IMR-90 (cell line): ENCODE measurements at regions not wholly inside any gene's neighbourhood (a gene's known extent, or its start where the extent isn't known, plus 50 kb on each side); places are given as distances from the start of the nearest gene placed in this dataset.

Experiments
- ATAC-seq: fragments of 200-7000 bp; cut with Tn5 transposase; 2 replicates; pipeline ENCODE4 v1.9.1; 2020; ENCODE audit warnings: low read depth, mild to moderate bottlenecking, moderate library complexity
- BruUV-seq: library from RNA; stranded (reverse); fragments of 400-500 nt; replicated peaks from 2 replicates; lab custom pipeline; 2021; lab: Mats Ljungman, UMichigan
- CTCF ChIA-PET: fragments of 300-600 bp; formaldehyde crosslinking; extraction: SDS; loops from one replicate; lab custom pipeline; 2021; ENCODE audit warnings: antibody characterized with exemption; lab: Yijun Ruan, JAX
- POLR2A ChIA-PET: fragments of 300-600 bp; sonication (Branson Sonifier 250); formaldehyde crosslinking; loops from one replicate; lab custom pipeline; 2022; ENCODE audit warnings: antibody characterized with exemption; ENCODE audit not compliant: unreplicated experiment; lab: Charles Lee
- DNase-seq: peaks from one replicate; pipeline ENCODE4 v3.0.0; 2013
- H2AFZ ChIP-seq: replicated peaks from 2 replicates; pipeline ENCODE3; 2013; ENCODE audit warnings: low read length, mild to moderate bottlenecking; ENCODE audit not compliant: poor library complexity
- H2AK5ac ChIP-seq: 2 replicates; pipeline ENCODE4 v1.6.1; 2013; ENCODE audit warnings: low read depth, low read length, inconsistent platforms
- H2AK9ac ChIP-seq: replicated peaks from 2 replicates; pipeline ENCODE3; 2013; ENCODE audit warnings: mild to moderate bottlenecking, low read depth, low read length, moderate library complexity; ENCODE audit not compliant: poor library complexity
- H2BK120ac ChIP-seq: 2 replicates; pipeline ENCODE4 v1.6.1; 2013; ENCODE audit warnings: low read depth, low read length, inconsistent platforms
- H2BK15ac ChIP-seq: 3 replicates; pipeline ENCODE4 v1.6.1; 2013; ENCODE audit warnings: low read depth, low read length, inconsistent platforms
- H2BK20ac ChIP-seq: 2 replicates; pipeline ENCODE4 v1.6.1; 2013; ENCODE audit warnings: low read depth, mild to moderate bottlenecking, inconsistent platforms, low read length, moderate library complexity
- H2BK5ac ChIP-seq: 2 replicates; pipeline ENCODE4 v1.6.1; 2013; ENCODE audit warnings: mild to moderate bottlenecking, low read depth, low read length, inconsistent platforms; ENCODE audit not compliant: poor library complexity, severe bottlenecking
- H3K14ac ChIP-seq: replicated peaks from 2 replicates; pipeline ENCODE4 v1.6.1; 2013; ENCODE audit warnings: low read depth, low read length, inconsistent platforms
- H3K18ac ChIP-seq: 2 replicates; pipeline ENCODE4 v1.6.1; 2013; ENCODE audit warnings: low read depth, low read length, control low read depth
- H3K23ac ChIP-seq: 2 replicates; pipeline ENCODE4 v1.6.1; 2013; ENCODE audit warnings: low read depth, low read length, inconsistent platforms
- H3K27ac ChIP-seq: 2 replicates; pipeline ENCODE4 v1.5.1; 2013; ENCODE audit warnings: mild to moderate bottlenecking, control low read depth, low read length; ENCODE audit not compliant: insufficient read depth
- H3K27me3 ChIP-seq: 2 replicates; pipeline ENCODE4 v1.6.1; 2013; ENCODE audit warnings: low read length; ENCODE audit not compliant: control insufficient read depth, insufficient read depth
- H3K36me3 ChIP-seq: 2 replicates; pipeline ENCODE4 v1.6.1; 2013; ENCODE audit warnings: low read length, mixed read lengths; ENCODE audit not compliant: control insufficient read depth, insufficient read depth
- H3K4ac ChIP-seq: 2 replicates; pipeline ENCODE4 v1.6.1; 2013; ENCODE audit warnings: low read depth, low read length, inconsistent platforms
- H3K4me1 ChIP-seq: 2 replicates; pipeline ENCODE4 v1.6.1; 2013; ENCODE audit warnings: low read length, mixed read lengths; ENCODE audit not compliant: control insufficient read depth, insufficient read depth
- H3K4me2 ChIP-seq: 2 replicates; pipeline ENCODE4 v1.6.1; 2013; ENCODE audit warnings: low read depth, mild to moderate bottlenecking, control low read depth, low read length, moderate library complexity
- H3K4me3 ChIP-seq: 2 replicates; pipeline ENCODE4 v1.5.1; 2013; ENCODE audit warnings: low read depth, mild to moderate bottlenecking, control low read depth, low read length, moderate library complexity; ENCODE audit not compliant: insufficient read depth
- H3K56ac ChIP-seq: 2 replicates; pipeline ENCODE4 v1.6.1; 2013; ENCODE audit warnings: low read length, inconsistent platforms; ENCODE audit not compliant: insufficient read depth; ENCODE audit errors: extremely low read depth
- H3K79me1 ChIP-seq, 2 experiments: 2 replicates each; pipeline ENCODE4 v1.6.1; 2013; ENCODE audit warnings: low read length in 2 of 2, inconsistent platforms in 1 of 2, low read depth in 1 of 2
- H3K9ac ChIP-seq: 2 replicates; pipeline ENCODE4 v1.6.1; 2013; ENCODE audit warnings: low read depth, low read length, control low read depth
- H3K9me1 ChIP-seq: 2 replicates; pipeline ENCODE4 v1.6.1; 2013; ENCODE audit warnings: low read length, inconsistent platforms; ENCODE audit not compliant: insufficient read depth
- H3K9me3 ChIP-seq: 2 replicates; pipeline ENCODE4 v1.6.1; 2013; ENCODE audit warnings: low read length; ENCODE audit not compliant: control insufficient read depth, insufficient read depth
- H4K20me1 ChIP-seq: 2 replicates; pipeline ENCODE4 v1.6.1; 2013; ENCODE audit warnings: low read length, inconsistent platforms; ENCODE audit not compliant: insufficient read depth
- H4K5ac ChIP-seq: 2 replicates; pipeline ENCODE4 v1.6.1; 2013; ENCODE audit warnings: mild to moderate bottlenecking, low read depth, low read length, control low read depth
- H4K8ac ChIP-seq, 2 experiments: 2 replicates each; pipeline ENCODE4 v1.6.1; 2013; ENCODE audit warnings: low read depth in 2 of 2, low read length in 2 of 2, control low read depth in 1 of 2, inconsistent platforms in 1 of 2
- H4K91ac ChIP-seq: 2 replicates; pipeline ENCODE4 v1.6.1; 2013; ENCODE audit warnings: low read depth, low read length, inconsistent platforms; ENCODE audit not compliant: insufficient read depth
- BHLHE40 ChIP-seq: fragments of 150-350 bp; IDR thresholded peaks from 2 replicates; pipeline ENCODE4 v1.6.1; 2016; ENCODE audit warnings: mild to moderate bottlenecking, low read depth, low read length
- CTCF ChIP-seq: conservative IDR thresholded peaks from 2 replicates; pipeline ENCODE4 v1.5.1; 2012; ENCODE audit warnings: mild to moderate bottlenecking, low read depth, low read length, improper control_type of control experiment
- FOS ChIP-seq: fragments of 150-350 bp; IDR thresholded peaks from 2 replicates; pipeline ENCODE4 v1.6.1; 2016; ENCODE audit warnings: low read depth, low read length
- MAFK ChIP-seq: IDR thresholded peaks from 2 replicates; pipeline ENCODE4 v1.6.1; 2012; ENCODE audit warnings: low read depth, low read length, improper control_type of control experiment
- MXI1 ChIP-seq: IDR thresholded peaks from 2 replicates; pipeline ENCODE4 v1.6.1; 2012; ENCODE audit warnings: low read depth, mild to moderate bottlenecking, low read length, moderate library complexity, borderline replicate concordance
- NFE2L2 ChIP-seq: fragments of 150-350 bp; IDR thresholded peaks from 2 replicates; pipeline ENCODE4 v1.6.1; 2016; ENCODE audit warnings: low read depth, mild to moderate bottlenecking, low read length
- POLR2A ChIP-seq: IDR thresholded peaks from 2 replicates; pipeline ENCODE4 v1.6.1; 2012; ENCODE audit warnings: mild to moderate bottlenecking, low read depth, low read length
- RAD21 ChIP-seq: IDR thresholded peaks from 2 replicates; pipeline ENCODE4 v1.6.1; 2012; ENCODE audit warnings: low read length, improper control_type of control experiment
- RCOR1 ChIP-seq: IDR thresholded peaks from 2 replicates; pipeline ENCODE4 v1.6.1; 2012; ENCODE audit warnings: mild to moderate bottlenecking, low read length, improper control_type of control experiment; ENCODE audit not compliant: insufficient replicate concordance
- RFX5 ChIP-seq: IDR thresholded peaks from 2 replicates; pipeline ENCODE4 v1.8.0; 2012; ENCODE audit warnings: low read depth, mild to moderate bottlenecking, low read length, moderate library complexity
- USF2 ChIP-seq: fragments of 150-350 bp; IDR thresholded peaks from 2 replicates; pipeline ENCODE4 v1.6.1; 2017; ENCODE audit warnings: mild to moderate bottlenecking, antibody characterized with exemption, low read length, low read depth
- WGBS, 2 experiments: methylation state at CpG; one replicate each; pipeline versions ENCODE4 v1.1.5 to v1.1.7; 2013; ENCODE audit warnings: missing lambda C conversion rate in 2 of 2; ENCODE audit not compliant: insufficient read length in 1 of 2; ENCODE audit errors: extremely low coverage in 2 of 2; 5-methylcytosine and 5-hydroxymethylcytosine counted together
- dilution Hi-C: fragments of 300-500 bp; cut with HindIII; formaldehyde crosslinking; loops from one replicate; pipeline ENCODE4 v1.14.3; 2018; ENCODE audit warnings: low sequenced_read_pairs; ENCODE audit not compliant: unreplicated experiment
- in situ Hi-C: fragments of 300-500 bp; cut with MboI; formaldehyde crosslinking; loops from 3 replicates; pipeline ENCODE4 v1.14.3; 2019; ENCODE audit warnings: low sequenced_read_pairs, inconsistent platforms, mixed read lengths
- intact Hi-C: fragments of 100-400 bp; cut with micrococcal nuclease; formaldehyde crosslinking; loops from 2 replicates; pipeline ENCODE4 v1.10.0; 2022

- Histone ChIP-seq H2BK15ac (no peak overlapping the region), H3K27me3 (no peaks in the 10 kb centered on the region), H4K5ac (no peak overlapping the region), H4K8ac (no peak overlapping the region), H2BK5ac (no peak overlapping the region), H2AK9ac (no peak overlapping the region), H3K18ac (no peak overlapping the region), H3K27ac (no peak overlapping the region), H3K4me2 (no peak overlapping the region), H2BK20ac (no peak overlapping the region), H3K14ac (no peak overlapping the region), H3K9me1 (no peaks in the 10 kb centered on the region), H3K9me3 (no peaks in the 10 kb centered on the region), H3K56ac (no peak overlapping the region), H3K23ac (no peak overlapping the region), H2AFZ (no peak overlapping the region), H3K4me3 (no peak overlapping the region), H3K79me1 (no peaks in the 10 kb centered on the region), H3K4me1 (no peaks in the 10 kb centered on the region), H2BK120ac (no peak overlapping the region), H3K36me3 (no peaks in the 10 kb centered on the region), H4K91ac (no peak overlapping the region), H3K9ac (no peak overlapping the region), H3K4ac (no peak overlapping the region), H4K20me1 (no peaks in the 10 kb centered on the region), H2AK5ac (no peak overlapping the region)
- DNase-seq (no peak), ATAC-seq (no peak)
- ChIA-PET CTCF (no interaction called here), POLR2A (no interaction called here)
- dilution Hi-C loops (no loop called here), in situ Hi-C loops (loop anchor here (25.0 kb wide), 1 partner anchor 941 kb away; no protein-coding TSS in a partner anchor), intact Hi-C loops (loop anchor here (10.0 kb wide), 1 partner anchor 638 kb away; no protein-coding TSS in a partner anchor)
- WGBS, 2 experiments = no CpG with 5 or more reads among the region's 1 CpG
- no TSS peak for BruUV-seq
- TF ChIP-seq FOS (no peak), CTCF (no peak), BHLHE40 (no peak), MXI1 (no peak), RCOR1 (no peak), NFE2L2 (no peak), RFX5 (no peak), MAFK (no peak), POLR2A (no peak), RAD21 (no peak), USF2 (no peak)
These were observed 647.0 kb upstream of the MGAT4C start for GRCh38 chr12:86903159-86903558.
